Ascending aorta (tissue), 2 donors: ENCODE measurements at regions not wholly inside any gene's neighbourhood (a gene's known extent, or its start where the extent isn't known, plus 50 kb on each side); places are given as distances from the start of the nearest gene placed in this dataset.

Experiments
- DNase-seq, 2 donors: peaks; one replicate each; pipeline ENCODE4 v3.0.0-alpha.2; 2019; ENCODE audit warnings: low spot score in 2 of 2
- H3K27ac ChIP-seq, 2 donors: fragments of 200-600 bp; sonication (generic); one replicate each; pipeline ENCODE4 v1.5.1; 2016 to 2017; ENCODE audit warnings: mild to moderate bottlenecking in 1 of 2
- H3K27me3 ChIP-seq: fragments of 200-600 bp; sonication (generic); one replicate; pipeline ENCODE4 v1.5.1; 2017
- H3K36me3 ChIP-seq, 2 donors: fragments of 200-600 bp; sonication (generic); one replicate each; pipeline ENCODE4 v1.5.1; 2016
- H3K4me1 ChIP-seq, 2 donors: fragments of 200-600 bp; sonication (generic); one replicate each; pipeline ENCODE4 v1.5.1; 2016 to 2017; ENCODE audit warnings: mild to moderate bottlenecking in 1 of 2
- H3K4me3 ChIP-seq, 2 donors: fragments of 200-600 bp; sonication (generic); one replicate each; pipeline ENCODE4 v1.5.1; 2016 to 2017; ENCODE audit warnings: mild to moderate bottlenecking in 1 of 2
- H3K9me3 ChIP-seq, 2 donors: fragments of 200-600 bp; sonication (generic); one replicate each; pipeline ENCODE4 v1.5.1; 2016
- intact Hi-C: fragments of 100-400 bp; cut with DNase I; formaldehyde crosslinking; loops from one replicate; pipeline ENCODE4 v1.15.1; 2023
- TF ChIP-seq, protein P1 (sequence below), 3 experiments: fragments of 200-600 bp in 2 of 3; fragments of 450-650 bp in 1 of 3; sonication (generic) in 2 of 3; IDR thresholded peaks; one replicate each; pipeline ENCODE4 v1.5.1; 2016 to 2019; ENCODE audit warnings: antibody characterized with exemption in 3 of 3, mild to moderate bottlenecking in 1 of 3, moderate library complexity in 1 of 3

DNA sequence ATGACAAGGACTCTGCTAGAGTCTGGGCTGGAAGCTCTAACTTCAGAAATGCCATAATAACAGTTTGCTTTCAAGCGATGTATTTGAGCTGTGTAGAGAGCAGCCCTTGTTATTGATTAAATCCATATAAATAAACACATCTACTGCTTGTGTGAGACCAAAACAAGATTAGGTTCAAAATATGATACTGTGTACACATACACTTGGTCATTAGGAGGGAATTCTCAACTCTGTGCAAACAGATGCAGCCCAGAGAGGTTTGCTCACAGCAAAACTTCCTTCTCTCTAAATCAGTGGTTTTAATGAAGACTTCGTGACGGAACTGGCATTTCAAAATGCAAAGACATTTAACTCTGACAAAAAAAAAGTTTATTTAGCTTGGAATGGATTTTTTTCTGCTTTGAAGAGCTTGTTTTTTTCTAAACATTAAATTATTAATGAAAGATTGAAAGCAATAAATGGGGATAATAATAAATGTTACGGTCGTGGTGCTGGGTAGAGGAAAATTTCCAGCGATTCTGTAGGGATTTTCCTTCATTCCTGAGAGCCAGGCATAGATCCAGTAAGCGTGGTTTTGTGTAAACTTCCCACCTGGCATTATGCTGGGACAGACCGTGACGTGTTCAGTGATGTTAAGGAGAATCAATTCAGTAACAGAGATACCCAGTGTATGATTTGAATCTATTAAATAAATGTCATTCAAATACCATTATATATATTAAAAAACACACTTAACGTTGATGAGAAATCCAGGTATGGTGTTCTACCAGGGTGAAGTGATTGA is 213.7 kb downstream of the TEX29 start:
- Histone ChIP-seq H3K27ac (no peak overlapping the region), H3K4me3 (no peak overlapping the region), H3K9me3 (no peaks in the 10 kb centered on the region), H3K4me1 (no peaks in the 10 kb centered on the region), H3K27me3 (no peaks in the 10 kb centered on the region), H3K36me3 (no peaks in the 10 kb centered on the region)
- DNase-seq: no peak
- TF ChIP-seq, protein P1, sequence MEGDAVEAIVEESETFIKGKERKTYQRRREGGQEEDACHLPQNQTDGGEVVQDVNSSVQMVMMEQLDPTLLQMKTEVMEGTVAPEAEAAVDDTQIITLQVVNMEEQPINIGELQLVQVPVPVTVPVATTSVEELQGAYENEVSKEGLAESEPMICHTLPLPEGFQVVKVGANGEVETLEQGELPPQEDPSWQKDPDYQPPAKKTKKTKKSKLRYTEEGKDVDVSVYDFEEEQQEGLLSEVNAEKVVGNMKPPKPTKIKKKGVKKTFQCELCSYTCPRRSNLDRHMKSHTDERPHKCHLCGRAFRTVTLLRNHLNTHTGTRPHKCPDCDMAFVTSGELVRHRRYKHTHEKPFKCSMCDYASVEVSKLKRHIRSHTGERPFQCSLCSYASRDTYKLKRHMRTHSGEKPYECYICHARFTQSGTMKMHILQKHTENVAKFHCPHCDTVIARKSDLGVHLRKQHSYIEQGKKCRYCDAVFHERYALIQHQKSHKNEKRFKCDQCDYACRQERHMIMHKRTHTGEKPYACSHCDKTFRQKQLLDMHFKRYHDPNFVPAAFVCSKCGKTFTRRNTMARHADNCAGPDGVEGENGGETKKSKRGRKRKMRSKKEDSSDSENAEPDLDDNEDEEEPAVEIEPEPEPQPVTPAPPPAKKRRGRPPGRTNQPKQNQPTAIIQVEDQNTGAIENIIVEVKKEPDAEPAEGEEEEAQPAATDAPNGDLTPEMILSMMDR (IDR thresholded peaks at IDR 0.05): no peak
- intact Hi-C loops: no loop called here

DNA sequence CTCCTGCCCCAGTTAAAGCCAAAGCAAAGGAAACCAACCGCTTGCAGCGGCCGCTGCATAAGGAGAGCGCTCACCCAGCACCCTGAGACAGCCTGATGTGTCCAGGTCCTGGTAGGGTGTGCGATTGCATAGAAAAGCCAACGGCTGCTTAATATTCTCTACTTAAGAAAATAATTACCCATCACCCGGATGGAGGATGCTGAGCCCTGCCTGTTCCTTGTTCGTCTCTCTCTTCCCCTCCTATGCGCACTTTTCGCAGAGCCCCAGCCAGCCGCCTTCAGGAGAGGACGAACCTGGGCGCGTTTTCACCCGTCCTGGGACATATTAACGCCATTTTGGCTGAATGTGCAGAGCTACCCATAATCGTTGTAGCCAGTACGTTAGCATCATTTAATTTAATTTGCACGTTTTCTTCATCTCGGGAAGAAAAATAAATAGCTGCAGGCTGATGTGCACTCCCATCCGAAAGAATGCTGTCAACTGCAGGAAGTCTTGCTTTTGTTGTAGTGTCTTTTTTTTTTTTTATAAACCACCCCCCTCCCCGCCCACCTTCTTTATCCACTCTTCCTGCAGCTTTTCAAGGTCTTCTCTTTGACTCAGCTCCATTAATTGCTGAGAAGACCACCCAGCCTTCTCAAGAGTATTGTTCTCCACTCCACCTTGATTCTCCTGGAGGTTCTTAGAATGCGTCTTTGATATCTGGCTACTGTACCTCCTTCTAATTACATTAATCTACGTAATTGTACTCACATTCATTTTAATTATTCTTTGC is 214.5 kb downstream of the TEX29 start:
- no peaks in the 10 kb centered on the region for H3K9me3 ChIP-seq
- H3K36me3 ChIP-seq: no peaks in the 10 kb centered on the region
- DNase-seq: no peak
- TF ChIP-seq, protein P1 (IDR thresholded peaks at IDR 0.05): no peak
- no peak overlapping the region for H3K4me3 ChIP-seq
- no peaks in the 10 kb centered on the region for H3K27me3 ChIP-seq
- H3K4me1 ChIP-seq: no peaks in the 10 kb centered on the region
- intact Hi-C loops: no loop called here
- no peak overlapping the region for H3K27ac ChIP-seq

GRCh38 chr13:111535523-111535811 is 215.0 kb downstream of the TEX29 start:
- no peak for DNase-seq
- intact Hi-C loops: no loop called here
- H3K36me3 ChIP-seq: no peaks in the 10 kb centered on the region
- TF ChIP-seq, protein P1 (IDR thresholded peaks at IDR 0.05): no peak
- no peaks in the 10 kb centered on the region for H3K4me1 ChIP-seq
- no peaks in the 10 kb centered on the region for H3K27me3 ChIP-seq
- no peak overlapping the region for H3K27ac ChIP-seq
- H3K9me3 ChIP-seq: no peaks in the 10 kb centered on the region
- no peak overlapping the region for H3K4me3 ChIP-seq

GRCh38 chr13:111536075-111536642 is 215.7 kb downstream of the TEX29 start:
- DNase-seq: no peak
- H3K4me1 ChIP-seq: no peaks in the 10 kb centered on the region
- no peaks in the 10 kb centered on the region for H3K36me3 ChIP-seq
- H3K9me3 ChIP-seq: no peaks in the 10 kb centered on the region
- H3K27ac ChIP-seq: no peak overlapping the region
- intact Hi-C loops: no loop called here
- TF ChIP-seq, protein P1 (IDR thresholded peaks at IDR 0.05): no peak
- H3K4me3 ChIP-seq: no peak overlapping the region
- H3K27me3 ChIP-seq: no peaks in the 10 kb centered on the region

GRCh38 chr13:111537115-111537728 is 216.8 kb downstream of the TEX29 start:
- H3K27ac ChIP-seq: no peak overlapping the region
- H3K4me3 ChIP-seq: no peak overlapping the region
- no peaks in the 10 kb centered on the region for H3K27me3 ChIP-seq
- H3K4me1 ChIP-seq: no peaks in the 10 kb centered on the region
- H3K9me3 ChIP-seq: no peaks in the 10 kb centered on the region
- intact Hi-C loops: no loop called here
- H3K36me3 ChIP-seq: no peaks in the 10 kb centered on the region
- TF ChIP-seq, protein P1 (IDR thresholded peaks at IDR 0.05): no peak
- no peak for DNase-seq
